ENCODE measurements at regions not wholly inside any gene's neighbourhood (a gene's known extent, or its start where the extent isn't known, plus 50 kb on each side); places are given as distances from the start of the nearest gene placed in this dataset.

- no peak for TF ChIP-seq CTCF (IDR thresholded peaks at IDR 0.05 in 4 of 5, conservative IDR thresholded peaks at IDR 0.05 in 1 of 5)
- TF ChIP-seq POLR2A (IDR thresholded peaks at IDR 0.05), result no peak
Measured at GRCh38 chr9:17013891-17014290, 120.9 kb upstream of the CNTLN start.

Measured in gastrocnemius medialis (tissue), 4 donors.